C4-2B (cell line): ENCODE measurements at regions not wholly inside any gene's neighbourhood (a gene's known extent, or its start where the extent isn't known, plus 50 kb on each side); places are given as distances from the start of the nearest gene placed in this dataset.

Experiments used
- ZFX ChIP-seq: fragments of 450-650 bp; IDR thresholded peaks from 2 replicates; pipeline ENCODE4 v1.6.1; 2017
- TF ChIP-seq, protein P1 (sequence below): fragments of 450-650 bp; conservative IDR thresholded peaks from 2 replicates; pipeline ENCODE4 v1.5.1; 2017; ENCODE audit warnings: mild to moderate bottlenecking

- TF ChIP-seq, protein P1, sequence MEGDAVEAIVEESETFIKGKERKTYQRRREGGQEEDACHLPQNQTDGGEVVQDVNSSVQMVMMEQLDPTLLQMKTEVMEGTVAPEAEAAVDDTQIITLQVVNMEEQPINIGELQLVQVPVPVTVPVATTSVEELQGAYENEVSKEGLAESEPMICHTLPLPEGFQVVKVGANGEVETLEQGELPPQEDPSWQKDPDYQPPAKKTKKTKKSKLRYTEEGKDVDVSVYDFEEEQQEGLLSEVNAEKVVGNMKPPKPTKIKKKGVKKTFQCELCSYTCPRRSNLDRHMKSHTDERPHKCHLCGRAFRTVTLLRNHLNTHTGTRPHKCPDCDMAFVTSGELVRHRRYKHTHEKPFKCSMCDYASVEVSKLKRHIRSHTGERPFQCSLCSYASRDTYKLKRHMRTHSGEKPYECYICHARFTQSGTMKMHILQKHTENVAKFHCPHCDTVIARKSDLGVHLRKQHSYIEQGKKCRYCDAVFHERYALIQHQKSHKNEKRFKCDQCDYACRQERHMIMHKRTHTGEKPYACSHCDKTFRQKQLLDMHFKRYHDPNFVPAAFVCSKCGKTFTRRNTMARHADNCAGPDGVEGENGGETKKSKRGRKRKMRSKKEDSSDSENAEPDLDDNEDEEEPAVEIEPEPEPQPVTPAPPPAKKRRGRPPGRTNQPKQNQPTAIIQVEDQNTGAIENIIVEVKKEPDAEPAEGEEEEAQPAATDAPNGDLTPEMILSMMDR = no peak
- no peak for TF ChIP-seq ZFX
Observed at GRCh38 chrX:4825550-4825949, 1112.1 kb upstream of the PRKX start.
